Liver (tissue), 3 donors: ENCODE measurements at regions not wholly inside any gene's neighbourhood (a gene's known extent, or its start where the extent isn't known, plus 50 kb on each side); places are given as distances from the start of the nearest gene placed in this dataset.

ENCODE experiments used
- ATF3 ChIP-seq: IDR thresholded peaks from 2 replicates; pipeline ENCODE4 v1.6.1; 2016; ENCODE audit warnings: antibody characterized with exemption
- CTCF ChIP-seq: fragments of 150-350 bp; IDR thresholded peaks from 2 replicates; pipeline ENCODE4 v1.5.1; 2017; ENCODE audit warnings: improper control_type of control experiment, low read depth, low read length; ENCODE audit not compliant: missing input control
- EGR1 ChIP-seq, 2 donors: IDR thresholded peaks; 2 replicates each; pipeline ENCODE4 v1.6.1; 2016 to 2018; ENCODE audit warnings: antibody characterized with exemption in 2 of 2, low read depth in 2 of 2
- GABPA ChIP-seq, 2 donors: IDR thresholded peaks in 1 of 2; conservative IDR thresholded peaks in 1 of 2; 2 replicates each; pipeline ENCODE4 v1.6.1; 2016; ENCODE audit warnings: antibody characterized with exemption in 2 of 2, mild to moderate bottlenecking in 1 of 2, moderate library complexity in 1 of 2
- REST ChIP-seq: IDR thresholded peaks from 2 replicates; pipeline ENCODE4 v1.6.1; 2016; ENCODE audit warnings: antibody characterized with exemption, mild to moderate bottlenecking
- donor health status: healthy.
- donor health status: healthy.

GRCh38 chr9:118984607-118985006 is 384.6 kb downstream of the BRINP1 start:
- TF ChIP-seq CTCF (no peak), EGR1 (IDR thresholded peaks at IDR 0.05; ENCODE audit: low read depth in 2 of 2) (no peak), ATF3 (no peak), GABPA (IDR thresholded peaks at IDR 0.05 in 1 of 2, conservative IDR thresholded peaks at IDR 0.05 in 1 of 2) (no peak), REST (no peak)
